Suppressor macrophage treated with lipopolysaccharide for 4 hours (primary cell): ENCODE measurements at regions not wholly inside any gene's neighbourhood (a gene's known extent, or its start where the extent isn't known, plus 50 kb on each side); places are given as distances from the start of the nearest gene placed in this dataset.

Source experiments
- DNase-seq: peaks from one replicate; pipeline ENCODE4 v3.0.0-alpha.2; 2020

DNA sequence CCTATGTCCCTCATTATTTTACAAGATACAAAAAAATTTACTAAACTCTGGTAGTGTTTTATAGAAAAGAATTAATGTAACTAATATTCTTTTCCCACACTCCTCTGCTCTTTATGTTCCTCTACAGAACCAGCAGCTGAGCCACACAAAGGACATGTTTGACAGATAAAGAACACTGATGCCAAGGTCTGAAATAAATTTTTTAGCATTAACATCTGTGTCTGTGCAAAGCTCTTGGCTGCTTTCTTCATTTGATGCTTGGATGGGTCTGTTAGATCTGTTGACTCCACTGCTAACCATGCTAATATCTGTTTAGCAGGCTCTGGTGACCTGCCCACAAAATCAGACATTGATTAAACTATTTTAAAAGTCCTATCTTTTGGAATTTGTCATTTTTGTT, 2363.8 kb downstream of the PCDH9 start:
- DNase-seq = no peak

DNA sequence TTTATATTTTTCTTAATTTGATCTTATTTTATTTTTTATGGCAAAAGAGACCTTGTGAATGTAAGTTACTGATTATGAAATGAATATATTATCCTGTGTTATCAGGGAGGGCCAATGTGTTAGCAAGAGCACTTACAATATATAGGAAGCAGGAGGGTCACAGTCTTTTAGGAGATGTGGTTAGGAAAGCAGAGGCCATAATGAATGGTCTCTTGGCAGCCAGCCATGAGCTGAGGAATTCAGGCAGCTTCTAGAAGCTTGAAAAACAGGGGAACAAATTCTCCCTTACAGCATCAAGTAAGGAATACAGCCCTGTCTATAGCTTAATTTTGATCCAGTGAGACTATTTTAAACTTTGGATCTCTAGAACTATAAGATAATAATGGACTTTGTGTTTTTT, 2374.6 kb downstream of the PCDH9 start:
- no peak for DNase-seq

DNA sequence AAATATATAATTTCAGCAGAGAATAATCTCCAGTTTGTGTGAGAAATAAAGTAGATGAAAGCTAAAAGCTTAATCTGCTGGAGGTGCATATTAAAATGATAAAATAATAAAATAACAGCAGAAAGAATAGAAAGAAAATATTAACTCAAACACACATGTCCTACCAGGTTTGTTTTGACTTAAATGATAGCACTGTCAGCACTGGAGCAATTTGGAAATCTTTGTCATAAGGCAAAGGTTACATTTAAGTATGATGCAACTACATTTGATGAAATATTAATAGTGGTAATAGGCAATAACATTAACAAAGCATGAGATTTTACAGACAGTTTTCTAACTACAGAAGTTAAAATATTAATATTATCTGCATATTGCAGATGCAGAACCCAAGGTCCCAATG, 2380.1 kb downstream of the PCDH9 start:
- DNase-seq = no peak

DNA sequence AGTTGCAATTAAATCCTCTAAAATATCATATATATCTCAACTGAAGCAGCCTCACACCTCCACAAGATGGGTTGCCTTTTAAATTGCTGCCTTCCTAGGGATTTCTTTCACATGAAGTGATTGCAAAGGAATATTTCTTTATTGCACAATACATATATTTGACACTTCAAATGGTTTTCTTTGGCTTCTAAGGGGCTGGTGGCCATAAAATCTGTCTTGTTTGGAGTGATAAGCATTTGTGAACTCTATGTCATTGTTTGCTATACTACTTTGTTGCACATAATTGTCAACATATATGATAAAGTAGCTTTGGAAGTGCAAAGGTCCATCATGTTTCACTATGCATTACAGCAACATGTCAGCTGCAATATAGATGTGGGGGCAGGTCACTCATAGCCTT, 2380.9 kb downstream of the PCDH9 start:
- no peak for DNase-seq

DNA sequence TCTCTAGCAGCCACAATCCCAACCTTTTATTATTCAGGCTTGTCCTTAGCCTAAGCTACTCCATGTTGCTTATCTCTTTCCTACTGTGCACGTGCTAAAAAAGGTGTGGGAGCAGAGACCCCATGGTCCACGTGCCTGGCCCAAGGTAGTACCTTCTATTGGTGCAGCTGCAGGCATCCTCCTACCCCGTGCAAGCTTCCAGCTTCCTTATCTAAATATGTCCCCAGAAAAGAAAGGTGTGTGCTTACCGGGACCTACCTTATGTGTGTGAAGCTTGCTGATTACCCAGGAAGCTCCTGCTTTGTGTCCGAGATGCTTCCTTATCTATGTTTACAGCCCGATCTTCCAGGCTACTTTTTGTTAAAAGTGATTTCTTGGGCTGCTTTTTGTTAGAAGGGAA, 2382.4 kb downstream of the PCDH9 start:
- DNase-seq = no peak

DNA sequence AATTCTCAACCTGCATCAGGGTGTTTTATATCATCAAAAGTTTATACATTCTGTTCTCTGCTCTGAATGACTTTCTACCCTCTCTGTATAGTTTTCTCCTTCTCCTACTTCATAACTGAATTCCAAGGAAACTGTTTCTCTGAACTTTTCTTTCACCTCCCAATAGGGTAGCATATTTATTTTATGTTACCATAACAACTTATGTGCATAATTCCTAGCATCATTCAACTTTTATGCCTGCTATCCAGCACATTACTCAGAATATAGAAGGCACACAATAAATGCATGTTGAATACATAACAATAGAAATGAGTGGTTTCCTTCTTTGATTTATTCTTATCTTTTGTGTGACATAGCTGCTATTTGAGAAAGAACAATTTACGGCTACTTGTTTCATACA, 2385.0 kb downstream of the PCDH9 start:
- no peak for DNase-seq

DNA sequence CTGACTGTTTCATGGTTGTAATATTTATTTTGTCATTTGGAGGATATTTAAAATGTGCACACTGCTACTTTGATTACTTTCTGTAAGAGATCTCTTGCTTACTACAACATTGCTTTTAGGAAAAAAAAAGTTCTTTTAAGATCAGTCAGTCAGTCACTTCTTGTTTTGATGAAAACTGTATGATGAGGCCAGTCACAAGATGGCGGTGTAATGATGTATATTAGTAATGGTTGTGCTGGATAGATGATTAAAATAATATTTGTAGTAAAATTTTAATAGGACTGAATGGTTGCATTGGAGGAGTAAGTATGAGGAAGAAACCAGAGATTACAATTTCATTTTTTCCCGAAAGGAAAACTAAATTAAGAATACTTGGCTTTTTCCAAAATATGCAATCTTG, 2411.1 kb downstream of the PCDH9 start:
- no peak for DNase-seq

DNA sequence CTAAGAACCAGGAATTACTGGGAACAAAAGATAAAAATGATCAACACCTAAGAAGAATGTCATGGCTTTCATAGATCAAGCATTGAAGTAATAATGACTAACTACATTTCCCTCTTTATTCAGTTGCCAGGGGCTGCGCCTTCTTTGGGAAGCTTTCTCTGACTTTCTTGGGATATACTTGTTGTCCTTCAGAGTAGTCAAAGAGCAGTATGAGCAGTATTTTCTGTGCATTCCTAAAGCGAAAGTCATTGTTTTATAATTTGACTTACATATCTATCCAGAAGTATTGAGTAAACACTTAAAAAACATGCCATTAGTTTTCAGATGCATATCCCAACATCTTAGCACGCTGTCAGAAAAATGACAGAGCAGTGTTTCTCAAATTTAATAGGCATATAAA, 2412.4 kb downstream of the PCDH9 start:
- DNase-seq = no peak

DNA sequence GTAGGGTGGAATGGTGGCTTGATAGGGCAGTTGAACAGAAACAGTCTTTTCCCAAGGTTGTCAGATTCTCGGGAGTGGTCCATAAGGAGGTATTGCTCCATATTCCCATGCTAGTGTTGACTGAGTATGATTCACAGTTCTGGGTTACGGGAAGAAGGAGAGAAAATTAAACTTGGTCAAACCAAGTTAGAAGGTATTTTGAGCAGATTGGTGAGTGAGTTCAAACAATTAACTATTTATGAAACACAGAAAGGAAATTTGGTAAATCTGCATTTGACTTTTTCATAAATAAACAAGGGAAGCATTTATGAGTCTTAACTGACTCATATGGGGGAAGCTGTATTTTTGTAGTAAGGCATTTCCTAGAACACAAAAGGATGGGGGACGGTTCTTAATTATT, 2419.4 kb downstream of the PCDH9 start:
- no peak for DNase-seq

DNA sequence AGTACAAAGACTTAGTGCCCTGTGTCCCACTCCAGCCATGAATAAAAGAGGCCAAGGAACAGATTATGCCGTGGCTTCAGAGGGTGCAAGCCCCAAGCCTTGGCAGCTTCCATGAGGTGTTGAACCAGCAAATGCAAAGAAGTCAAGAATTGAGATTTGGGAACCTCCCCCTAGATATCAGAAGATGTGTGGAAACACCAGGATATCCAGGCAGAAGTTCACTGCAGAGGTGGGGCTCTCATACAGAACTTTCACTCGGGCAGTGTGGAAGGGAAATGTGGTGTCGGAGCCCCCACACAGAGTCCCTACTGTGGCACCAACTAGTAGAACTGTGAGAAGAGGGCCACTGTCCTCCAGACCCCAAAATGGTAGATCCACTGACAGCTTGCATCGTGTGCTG, 2421.4 kb downstream of the PCDH9 start:
- no peak for DNase-seq

DNA sequence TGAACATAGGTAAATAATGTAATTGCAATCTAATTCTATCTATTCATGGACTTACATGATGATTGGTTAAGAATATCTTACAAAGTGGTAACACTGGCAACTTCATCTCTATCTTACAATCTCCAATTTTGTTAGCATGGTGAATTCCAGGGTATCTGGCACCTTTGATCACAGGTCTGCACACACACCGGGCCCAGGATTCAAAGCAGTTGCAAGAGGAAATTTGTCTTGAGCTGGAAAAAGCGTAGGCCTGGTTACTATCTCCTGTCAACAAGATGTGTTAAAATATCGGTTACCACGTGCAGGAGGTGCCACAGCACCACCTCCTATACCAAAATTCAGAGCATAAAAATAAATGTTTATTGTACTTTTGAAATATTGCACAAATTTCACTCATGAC, 2428.4 kb downstream of the PCDH9 start:
- DNase-seq = no peak

DNA sequence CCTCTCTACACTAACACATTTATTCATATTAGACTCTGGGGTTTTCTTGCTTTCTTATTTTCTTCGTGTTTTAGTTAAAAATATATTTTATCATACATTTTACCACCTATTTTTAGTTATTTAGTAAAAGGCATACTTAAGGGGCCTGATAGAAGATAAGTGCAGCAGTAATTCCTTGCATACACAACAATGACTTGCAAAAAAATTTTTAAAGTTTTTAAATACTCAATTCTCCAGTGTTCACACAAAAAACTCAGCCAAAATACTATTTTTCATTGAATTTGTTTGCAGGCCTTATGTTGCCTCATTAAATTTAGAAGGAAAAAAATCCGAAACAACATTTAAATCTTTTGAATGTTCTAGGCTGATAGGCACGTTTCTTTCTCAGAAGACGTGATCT, 2431.7 kb downstream of the PCDH9 start:
- no peak for DNase-seq

DNA sequence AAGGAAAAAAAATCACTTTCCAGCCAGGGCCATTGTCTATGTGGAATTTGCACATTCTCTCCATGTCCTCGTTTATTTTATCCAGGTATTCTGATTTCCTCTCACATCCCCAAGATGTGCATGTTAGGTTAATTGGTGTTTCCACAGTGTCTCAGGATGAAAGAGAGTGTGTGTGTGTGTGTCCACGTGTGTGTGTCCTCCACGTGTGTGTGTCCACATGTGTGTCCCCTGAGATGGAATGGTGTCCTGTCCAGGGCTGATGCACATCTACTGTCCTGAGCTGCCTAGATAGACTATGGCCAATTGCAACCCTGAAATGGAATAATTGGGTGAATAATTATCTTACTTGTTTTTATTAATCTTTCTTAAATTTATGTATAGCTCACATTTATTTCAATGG, 2436.5 kb downstream of the PCDH9 start:
- no peak for DNase-seq

DNA sequence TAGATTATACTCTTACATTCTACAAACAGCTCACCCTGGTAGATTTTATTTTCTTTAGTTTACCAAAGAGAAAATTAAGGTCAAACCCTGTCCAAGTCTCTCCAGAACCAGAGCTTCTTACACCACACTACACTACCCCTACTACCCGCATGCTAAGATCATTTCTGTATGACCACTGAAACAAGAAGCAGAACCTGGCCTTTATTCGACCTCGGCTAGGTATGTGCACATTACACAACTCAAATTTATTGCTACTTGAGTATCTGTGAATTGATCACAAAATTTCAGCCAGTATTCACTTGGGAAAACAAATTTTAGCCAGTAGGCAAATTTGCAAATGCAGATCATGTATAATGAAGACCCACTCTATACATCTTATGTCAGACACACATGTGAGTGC, 2437.0 kb downstream of the PCDH9 start:
- no peak for DNase-seq

DNA sequence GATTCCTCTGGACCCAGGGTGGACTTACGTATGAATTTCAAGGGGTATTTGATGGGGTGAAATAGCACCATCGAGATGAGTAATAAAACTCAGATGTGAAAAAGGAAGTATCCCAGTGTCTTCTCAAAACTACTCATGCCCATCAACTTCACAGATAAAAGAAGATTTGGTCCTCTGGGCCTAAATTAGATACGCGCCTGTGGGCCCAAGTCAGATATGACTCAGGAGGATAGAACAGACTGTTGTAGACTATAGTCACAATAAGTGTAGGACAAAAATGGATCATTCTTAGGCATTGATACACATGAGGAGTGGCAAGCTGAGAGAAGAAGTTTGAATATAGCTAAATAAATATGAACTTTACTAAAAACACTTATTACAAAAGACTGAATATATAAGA, 2438.8 kb downstream of the PCDH9 start:
- DNase-seq = no peak

DNA sequence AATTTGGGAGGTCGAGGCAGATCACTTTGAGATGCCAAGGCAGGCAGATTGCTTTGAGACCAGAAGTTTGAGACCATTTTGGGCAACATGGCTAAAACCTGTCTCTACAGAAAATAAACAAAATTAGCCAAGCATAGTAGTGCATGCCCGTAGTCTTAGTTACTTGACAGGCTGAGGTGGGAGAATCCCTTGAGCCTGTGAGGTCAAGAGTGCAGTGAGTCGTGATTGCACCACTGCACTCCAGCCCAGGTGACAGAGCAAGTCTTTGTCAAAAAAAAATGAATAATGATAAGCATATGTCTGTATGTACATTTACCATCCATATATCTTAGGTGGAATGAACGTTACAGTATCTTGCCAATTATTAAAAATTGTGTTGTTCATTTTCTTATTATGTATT, 2447.7 kb downstream of the PCDH9 start:
- no peak for DNase-seq

DNA sequence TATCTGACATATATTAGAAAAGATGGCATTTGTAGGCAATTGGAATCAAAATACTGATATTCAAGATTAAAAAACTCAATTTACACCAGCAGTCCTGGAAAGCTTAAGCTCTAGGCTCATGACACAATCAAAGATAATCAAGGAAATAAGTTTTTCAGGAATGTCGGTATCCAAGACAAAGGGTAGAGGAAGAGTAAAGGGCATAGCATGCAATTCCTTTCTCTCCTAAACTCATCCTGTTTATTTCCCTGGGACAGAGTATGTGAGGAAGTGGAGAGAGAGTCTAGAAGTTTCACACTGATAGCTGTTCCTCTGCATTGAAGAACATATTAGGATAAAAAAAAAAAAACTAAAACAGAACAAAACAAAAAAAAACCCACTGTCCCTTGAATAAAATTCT, 2452.1 kb downstream of the PCDH9 start:
- DNase-seq = no peak

DNA sequence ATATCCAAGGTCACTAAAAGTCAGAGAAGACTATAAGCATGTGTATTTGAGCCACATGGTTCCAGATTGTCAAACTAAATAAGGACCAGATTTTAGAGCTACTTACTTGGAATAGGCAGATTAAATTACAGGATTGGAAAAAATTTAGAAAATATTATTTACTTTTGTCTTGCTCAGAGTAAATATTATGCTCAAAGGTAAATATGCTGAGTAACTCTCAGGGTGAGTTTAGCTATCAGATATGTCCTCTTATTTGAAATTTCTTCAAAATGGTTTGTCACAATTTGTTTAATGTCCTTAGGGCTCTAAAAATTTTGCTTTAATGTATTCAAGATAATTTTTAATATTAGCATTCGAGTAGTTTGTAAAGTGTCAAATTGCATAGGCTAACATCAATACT, 2455.2 kb downstream of the PCDH9 start:
- no peak for DNase-seq

DNA sequence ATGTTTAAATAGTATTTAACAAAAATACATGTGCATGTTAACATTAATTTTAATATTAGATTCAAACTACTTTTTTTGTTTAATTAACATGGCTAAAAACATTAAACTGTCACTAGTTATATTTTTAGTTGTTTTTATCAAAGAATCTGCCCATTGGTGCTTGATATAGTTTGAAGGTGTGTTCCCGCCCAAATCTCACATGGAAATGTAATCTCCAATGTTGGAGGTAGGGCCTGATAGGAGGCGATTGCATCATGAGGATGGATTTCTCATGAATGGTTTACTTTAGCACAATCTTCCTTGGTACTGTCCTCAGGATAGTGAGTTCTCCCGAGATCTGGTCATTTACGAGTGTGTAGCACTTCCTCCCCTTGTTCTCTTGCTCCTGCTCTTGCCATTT, 2459.4 kb downstream of the PCDH9 start:
- no peak for DNase-seq

DNA sequence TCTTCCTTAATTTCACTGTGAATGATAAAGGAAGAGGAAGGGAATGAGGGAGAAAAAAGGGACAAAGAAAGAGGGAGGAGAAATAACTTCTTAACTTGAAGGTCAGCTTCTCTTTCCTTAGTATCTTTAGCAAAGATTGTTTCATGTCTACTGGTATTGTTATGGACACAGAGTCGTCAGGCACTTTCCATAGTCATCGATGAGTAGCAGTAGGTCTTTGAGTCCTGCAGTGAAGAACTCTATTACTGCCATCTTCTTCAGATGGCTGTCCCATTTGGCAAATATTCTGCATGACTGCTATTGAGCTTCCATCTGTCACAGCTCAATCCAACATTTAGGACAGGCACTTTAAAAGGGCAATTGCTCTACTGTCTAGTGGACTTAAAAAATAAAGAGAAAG, 2463.1 kb downstream of the PCDH9 start:
- no peak for DNase-seq

DNA sequence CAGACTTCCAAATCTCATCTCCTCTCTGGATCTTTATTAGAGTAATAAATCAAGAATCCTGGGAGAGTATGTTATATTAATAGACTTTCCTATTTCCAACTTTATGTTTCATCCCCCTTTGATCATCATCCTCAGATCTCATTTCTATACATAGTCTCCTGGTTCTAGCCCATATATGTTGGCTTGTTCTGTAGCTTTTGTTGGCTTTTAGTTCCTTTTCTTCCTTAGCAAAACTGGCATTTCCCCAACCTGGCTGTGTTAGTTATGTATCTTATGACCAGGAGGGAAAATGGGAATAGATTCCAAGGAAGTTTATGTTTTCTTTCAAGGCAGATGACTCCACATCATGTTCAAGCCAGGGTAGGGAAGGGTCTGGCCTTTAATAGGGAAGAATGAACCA, 2464.5 kb downstream of the PCDH9 start:
- DNase-seq = no peak

DNA sequence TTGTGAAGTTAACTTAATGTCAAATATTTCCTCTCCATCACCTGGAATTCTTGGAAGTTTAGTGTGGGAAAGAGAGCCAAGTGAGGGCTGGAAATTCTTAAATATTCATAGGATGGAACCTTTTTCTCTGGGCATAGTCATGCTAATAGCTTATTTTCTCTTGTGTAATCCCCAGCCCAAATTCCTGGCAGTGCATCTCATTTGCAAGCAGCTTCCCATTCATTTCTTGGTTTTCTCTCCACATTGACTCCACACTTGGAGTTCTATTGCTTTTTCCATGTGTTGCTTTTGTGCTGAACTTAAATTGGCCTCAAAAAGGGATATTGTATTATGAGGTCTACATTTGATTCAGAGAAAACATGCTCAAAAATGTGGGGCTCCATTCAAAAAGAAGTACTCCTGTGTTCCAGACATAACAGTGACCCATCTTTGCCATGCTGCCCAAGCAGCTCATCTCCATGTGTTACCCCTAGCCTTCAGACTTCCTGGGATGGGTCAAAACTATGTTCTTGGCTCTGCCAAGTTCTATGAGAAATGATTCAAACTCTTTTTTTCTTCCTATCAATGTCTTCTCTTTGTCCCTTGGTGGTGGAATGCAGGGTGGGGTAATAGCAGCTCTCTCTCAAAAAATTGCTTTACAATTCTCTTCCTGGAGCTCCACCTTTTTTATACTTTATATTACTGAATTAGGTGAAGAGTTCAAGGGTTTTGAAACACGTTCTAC, 2471.5 kb downstream of the PCDH9 start:
- no peak for DNase-seq

DNA sequence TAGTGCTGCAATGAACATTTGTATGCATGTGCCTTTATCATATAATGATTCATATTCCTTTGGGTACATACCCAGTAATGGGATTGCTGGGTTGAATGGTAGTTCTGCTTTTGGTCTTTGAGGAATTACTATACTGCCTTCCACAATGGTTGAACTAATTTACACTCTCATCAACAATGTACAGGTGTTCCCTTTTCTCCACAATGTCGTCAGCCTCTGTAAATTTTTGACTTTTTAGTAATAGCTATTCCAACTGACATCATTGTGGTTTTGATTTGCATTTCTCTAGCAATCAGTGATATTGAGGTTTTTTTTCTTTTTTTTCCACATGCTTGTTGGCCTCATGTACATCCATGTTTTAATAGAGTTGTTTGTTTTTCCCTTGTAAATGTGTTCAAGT, 2473.5 kb downstream of the PCDH9 start:
- DNase-seq = no peak

DNA sequence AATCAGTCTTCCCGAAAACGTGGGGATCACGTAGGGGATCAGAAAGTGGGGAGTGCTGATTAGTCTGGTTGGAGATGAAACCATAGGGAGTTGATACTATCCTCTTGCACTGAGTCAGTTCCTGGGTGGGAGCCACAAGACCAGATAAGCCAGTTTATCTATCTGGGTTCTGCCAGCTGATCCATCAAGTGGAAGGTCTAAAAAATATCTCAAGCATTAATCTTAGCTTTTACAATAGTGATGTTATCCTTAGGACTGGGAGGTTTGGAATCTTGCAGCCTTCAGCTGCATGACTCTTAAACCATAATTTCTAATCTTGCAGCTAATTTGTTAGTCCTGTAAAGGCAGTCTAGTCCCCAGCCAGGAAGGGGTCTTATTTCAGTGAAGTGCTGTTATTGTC, 2474.2 kb downstream of the PCDH9 start:
- DNase-seq = no peak

DNA sequence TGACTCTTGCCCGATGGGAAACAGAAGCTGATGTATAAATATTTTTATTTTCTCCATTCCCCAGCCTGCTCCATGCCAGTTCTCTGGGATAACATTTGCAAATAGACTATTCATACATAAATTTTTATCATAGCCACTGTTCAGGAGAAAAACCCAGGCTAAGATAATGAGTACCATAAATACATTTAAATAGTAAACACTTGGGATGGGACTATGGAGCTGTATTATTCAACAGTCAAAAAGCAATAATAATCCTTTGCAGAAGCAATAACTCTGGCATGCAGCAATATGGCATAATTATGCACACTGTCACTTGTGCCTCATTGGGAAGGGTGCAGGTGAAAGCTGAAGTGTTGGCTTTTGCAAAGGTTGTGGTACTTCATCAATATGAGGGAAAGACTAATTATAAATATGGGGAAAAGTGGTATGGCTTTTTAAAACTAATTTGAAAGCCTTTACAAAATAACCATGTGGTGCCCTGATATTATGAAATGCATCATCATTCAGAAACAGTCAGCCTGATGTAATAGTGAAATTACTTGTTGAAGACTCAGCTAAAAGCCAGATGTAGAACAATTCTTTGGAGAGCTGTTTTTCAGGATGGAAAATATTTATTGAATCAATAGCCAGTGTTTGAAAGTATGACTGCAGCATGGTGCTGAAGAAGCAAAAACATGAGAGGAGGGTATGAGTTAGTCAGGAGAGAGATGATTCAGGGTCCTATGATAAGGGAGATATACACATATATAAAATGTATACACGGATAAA, 2476.7 kb downstream of the PCDH9 start:
- no peak for DNase-seq
